ENCODE measurements at regions not wholly inside any gene's neighbourhood (a gene's known extent, or its start where the extent isn't known, plus 50 kb on each side); places are given as distances from the start of the nearest gene placed in this dataset.
"Not testable (repeated sequence)": the region's sequence is repeated elsewhere in the genome, so short reads cannot be mapped to it uniquely, and the experiment has no call there.

DNA sequence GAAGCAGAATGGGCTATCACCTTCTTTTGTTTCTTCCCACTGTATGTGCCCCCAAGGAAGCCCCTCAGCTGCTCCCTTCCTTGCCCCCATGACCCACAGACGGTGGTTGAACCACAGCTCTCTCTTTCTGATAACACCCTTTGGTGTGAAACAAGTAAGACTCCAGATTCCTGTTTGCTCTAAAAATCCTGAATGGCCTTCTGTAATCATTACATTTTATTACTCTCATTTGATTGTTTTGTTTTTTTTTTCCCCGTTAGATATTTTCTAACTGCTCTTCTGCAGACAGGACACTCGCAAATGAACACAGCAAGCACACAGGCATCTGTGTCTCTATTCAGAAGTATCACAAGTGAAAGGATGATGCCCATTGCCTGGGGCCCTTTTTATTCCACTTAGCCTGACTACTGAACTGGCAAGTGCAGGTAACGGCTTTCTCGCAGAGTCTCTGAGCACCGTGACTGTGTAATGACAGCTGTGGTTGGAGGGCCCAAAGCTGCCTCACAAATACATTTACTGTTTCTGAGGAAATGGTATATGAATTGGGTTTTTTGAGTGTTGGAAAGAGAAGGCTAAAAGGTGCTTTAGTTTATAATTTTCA is 59.3 kb downstream of the OXGR1 start:
- TF ChIP-seq, protein P1, sequence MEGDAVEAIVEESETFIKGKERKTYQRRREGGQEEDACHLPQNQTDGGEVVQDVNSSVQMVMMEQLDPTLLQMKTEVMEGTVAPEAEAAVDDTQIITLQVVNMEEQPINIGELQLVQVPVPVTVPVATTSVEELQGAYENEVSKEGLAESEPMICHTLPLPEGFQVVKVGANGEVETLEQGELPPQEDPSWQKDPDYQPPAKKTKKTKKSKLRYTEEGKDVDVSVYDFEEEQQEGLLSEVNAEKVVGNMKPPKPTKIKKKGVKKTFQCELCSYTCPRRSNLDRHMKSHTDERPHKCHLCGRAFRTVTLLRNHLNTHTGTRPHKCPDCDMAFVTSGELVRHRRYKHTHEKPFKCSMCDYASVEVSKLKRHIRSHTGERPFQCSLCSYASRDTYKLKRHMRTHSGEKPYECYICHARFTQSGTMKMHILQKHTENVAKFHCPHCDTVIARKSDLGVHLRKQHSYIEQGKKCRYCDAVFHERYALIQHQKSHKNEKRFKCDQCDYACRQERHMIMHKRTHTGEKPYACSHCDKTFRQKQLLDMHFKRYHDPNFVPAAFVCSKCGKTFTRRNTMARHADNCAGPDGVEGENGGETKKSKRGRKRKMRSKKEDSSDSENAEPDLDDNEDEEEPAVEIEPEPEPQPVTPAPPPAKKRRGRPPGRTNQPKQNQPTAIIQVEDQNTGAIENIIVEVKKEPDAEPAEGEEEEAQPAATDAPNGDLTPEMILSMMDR (conservative IDR thresholded peaks at IDR 0.05; ENCODE audit: low read depth, low read length): no peak
- DNase-seq (ENCODE audit: low read depth): no peak
- H3K4me3 ChIP-seq (ENCODE audit: low read length): no peak overlapping the region

DNA sequence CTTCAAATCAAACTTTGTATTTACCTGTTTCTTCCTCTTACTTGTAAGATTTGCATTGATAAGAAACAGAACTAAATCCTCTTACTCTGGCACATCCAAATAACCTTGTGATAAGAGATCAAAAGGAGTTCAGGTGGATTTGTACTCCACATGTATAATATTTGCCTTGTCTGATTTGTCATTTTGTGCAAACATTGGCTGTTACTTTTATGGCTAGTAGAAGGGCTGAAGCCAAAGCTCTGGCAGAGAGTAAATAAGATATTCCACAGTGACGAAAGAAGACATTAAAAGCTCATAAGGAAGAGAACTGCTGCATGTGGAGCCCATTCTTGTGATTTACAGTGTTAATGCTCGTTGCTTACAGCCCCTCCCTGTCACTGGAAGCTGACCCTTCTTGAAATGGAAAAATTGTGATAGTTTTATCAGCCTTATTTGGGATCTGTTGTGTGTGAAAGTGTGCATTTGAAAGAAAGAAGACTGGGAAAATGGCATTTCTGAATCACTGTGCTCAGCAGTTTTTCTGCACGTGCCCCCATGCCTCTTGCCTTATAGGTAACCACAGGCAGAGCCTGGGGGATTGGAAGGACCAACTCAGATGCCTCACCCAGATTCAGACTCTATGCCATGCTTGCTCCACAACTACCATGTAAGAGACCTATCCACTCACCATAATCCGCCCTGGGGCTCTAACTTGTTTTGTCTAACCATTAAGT is 68.2 kb downstream of the OXGR1 start:
- TF ChIP-seq, protein P1 (conservative IDR thresholded peaks at IDR 0.05; ENCODE audit: low read depth, low read length): no peak
- H3K4me3 ChIP-seq (ENCODE audit: low read length): no peak overlapping the region
- DNase-seq (ENCODE audit: low read depth): no peak

DNA sequence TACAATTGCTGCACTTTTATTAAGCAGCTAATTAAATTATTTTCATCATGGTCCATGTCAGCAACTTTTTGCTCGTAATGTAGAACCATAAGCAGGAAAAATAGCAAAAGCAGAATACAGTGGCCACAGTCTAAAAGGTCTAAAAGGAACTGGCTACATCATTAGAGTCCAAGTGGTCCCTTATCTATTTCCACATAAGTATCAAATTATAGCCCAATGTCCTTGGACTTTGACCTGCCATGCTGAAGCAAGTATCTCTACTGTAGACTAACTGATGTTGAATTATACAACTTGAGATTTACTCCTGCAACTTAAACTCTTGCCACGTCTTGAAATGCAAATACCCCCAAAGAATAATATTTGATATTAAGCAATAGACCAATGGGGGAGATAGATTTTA is 68.8 kb downstream of the OXGR1 start:
- no peak overlapping the region for H3K4me3 ChIP-seq (ENCODE audit: low read length)
- DNase-seq (ENCODE audit: low read depth): no peak
- TF ChIP-seq, protein P1 (conservative IDR thresholded peaks at IDR 0.05; ENCODE audit: low read depth, low read length): no peak

DNA sequence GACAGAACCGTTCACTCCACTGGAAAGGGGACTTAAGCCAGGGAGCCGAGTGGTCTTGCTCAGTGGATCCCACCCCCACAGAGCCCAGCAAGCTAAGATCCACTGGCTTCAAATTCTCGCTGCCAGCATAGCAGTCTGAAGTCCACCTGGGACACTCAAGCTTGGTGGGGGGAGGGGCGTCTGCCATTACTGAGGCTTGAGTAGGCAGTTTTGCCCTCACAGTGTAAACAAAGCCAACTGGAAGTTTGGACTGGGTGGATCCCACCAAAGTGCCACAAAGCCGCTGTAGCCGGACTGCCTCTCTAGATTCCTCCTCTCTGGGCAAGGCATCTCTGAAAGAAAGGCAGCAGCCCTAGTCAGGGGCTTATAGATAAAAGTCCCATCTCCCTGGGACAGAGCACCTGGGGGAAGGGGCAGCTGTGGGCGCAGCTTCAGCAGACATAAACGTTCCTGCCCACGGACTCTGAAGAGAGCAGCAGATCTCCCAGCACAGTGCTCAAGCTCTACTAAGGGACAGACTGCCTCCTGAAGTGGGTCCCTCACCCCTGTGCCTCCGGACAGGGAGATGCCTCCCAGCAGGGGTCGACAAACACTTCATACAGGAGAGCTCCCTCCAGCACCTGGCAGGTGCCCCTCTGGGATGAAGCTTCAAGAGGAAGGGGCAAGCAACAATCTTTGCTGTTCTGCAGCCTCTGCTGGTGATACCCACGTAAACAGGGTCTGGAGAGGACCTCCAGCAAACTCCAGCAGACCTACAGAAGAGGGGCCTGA is 75.2 kb downstream of the OXGR1 start:
- DNase-seq (ENCODE audit: low read depth); H3K4me3 ChIP-seq (ENCODE audit: low read length): not testable (repeated sequence)

DNA sequence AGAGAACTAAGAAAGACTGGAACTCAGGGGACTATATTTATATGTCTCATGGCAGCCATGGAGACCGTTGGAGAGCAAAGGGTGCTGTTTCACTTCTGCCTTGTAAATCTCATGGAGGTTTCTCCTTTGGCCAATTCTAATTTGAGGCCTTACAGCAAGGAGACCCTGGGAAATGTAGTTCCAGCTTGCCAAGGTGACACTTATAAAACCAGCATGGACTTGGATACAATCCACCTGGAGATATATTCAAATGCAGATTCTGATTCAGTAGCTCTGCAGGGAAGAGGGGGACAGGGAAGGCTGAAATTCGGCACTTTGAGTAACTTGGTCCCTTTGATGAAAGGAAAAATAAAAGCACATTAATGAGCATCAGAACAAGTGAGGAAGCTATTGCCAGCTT is 90.0 kb downstream of the OXGR1 start:
- no peak overlapping the region for H3K4me3 ChIP-seq (ENCODE audit: low read length)
- DNase-seq (ENCODE audit: low read depth): no peak
- TF ChIP-seq, protein P1 (conservative IDR thresholded peaks at IDR 0.05; ENCODE audit: low read depth, low read length): no peak

DNA sequence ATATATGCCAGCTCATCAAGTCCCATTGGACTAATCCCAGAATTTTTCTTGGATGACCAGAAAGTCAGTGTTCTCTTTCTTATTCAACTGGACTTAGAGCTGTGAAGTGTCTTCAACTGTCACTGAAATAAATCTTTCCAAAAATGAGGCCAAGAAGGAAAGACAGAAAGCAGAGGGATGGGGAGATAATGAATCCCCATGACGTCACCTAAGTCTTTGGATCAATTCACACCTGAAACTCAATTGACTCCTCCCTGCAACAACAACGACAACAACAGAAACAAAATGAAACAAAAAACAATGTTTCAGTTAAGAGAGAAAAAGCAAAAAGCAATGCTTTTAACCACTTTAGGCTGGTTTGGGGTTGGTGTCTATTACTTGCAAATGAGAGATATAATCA is 91.2 kb downstream of the OXGR1 start:
- H3K4me3 ChIP-seq (ENCODE audit: low read length): no peak overlapping the region
- TF ChIP-seq, protein P1 (conservative IDR thresholded peaks at IDR 0.05; ENCODE audit: low read depth, low read length): no peak
- no peak for DNase-seq (ENCODE audit: low read depth)

DNA sequence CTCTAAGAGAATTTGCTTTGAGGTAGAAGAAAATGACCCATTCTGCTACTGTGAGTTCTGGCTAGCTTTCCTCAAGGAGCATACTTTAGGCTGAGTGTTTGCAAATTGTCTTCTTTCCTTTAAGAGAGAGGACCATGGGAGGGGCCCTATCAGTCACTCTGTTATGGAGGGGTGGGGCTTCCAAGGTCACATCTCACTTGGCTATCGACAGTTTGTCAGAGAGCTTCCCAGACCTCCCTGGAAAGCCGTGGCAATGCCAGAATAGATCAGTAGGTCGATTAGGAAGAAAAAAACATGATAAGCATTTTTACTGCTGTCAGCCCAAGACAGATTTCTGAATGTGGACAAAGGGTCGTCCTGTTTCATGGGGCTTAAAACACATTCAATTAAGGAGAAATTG is 93.3 kb downstream of the OXGR1 start:
- no peak for DNase-seq (ENCODE audit: low read depth)
- no peak overlapping the region for H3K4me3 ChIP-seq (ENCODE audit: low read length)
- TF ChIP-seq, protein P1 (conservative IDR thresholded peaks at IDR 0.05; ENCODE audit: low read depth, low read length): no peak
